Endothelial cell (in vitro differentiated cells): ENCODE measurements at regions not wholly inside any gene's neighbourhood (a gene's known extent, or its start where the extent isn't known, plus 50 kb on each side); places are given as distances from the start of the nearest gene placed in this dataset.

Source experiments
- DNase-seq: peaks from one replicate; pipeline ENCODE4 v3.0.0; 2021; ENCODE audit warnings: low spot score
- H3K27ac Mint-ChIP-seq: one replicate; pipeline ENCODE4 v1.8.0; 2021; ENCODE audit warnings: mixed read lengths, inconsistent platforms; ENCODE audit not compliant: unreplicated experiment
- H3K27me3 Mint-ChIP-seq: one replicate; pipeline ENCODE4 v1.8.0; 2021; ENCODE audit warnings: mild to moderate bottlenecking, moderate library complexity, mixed read lengths, inconsistent platforms; ENCODE audit not compliant: unreplicated experiment
- H3K36me3 Mint-ChIP-seq: one replicate; pipeline ENCODE4 v1.8.0; 2021; ENCODE audit warnings: mild to moderate bottlenecking, low read depth, mixed read lengths, inconsistent platforms; ENCODE audit not compliant: unreplicated experiment
- H3K4me1 Mint-ChIP-seq: one replicate; pipeline ENCODE4 v1.8.0; 2021; ENCODE audit warnings: mild to moderate bottlenecking, mixed read lengths, inconsistent platforms; ENCODE audit not compliant: unreplicated experiment
- H3K4me3 Mint-ChIP-seq: one replicate; pipeline ENCODE4 v1.8.0; 2021; ENCODE audit warnings: mild to moderate bottlenecking, mixed read lengths, inconsistent platforms; ENCODE audit not compliant: unreplicated experiment
- H3K9me3 Mint-ChIP-seq: one replicate; pipeline ENCODE4 v1.8.0; 2021; ENCODE audit warnings: mixed read lengths, inconsistent platforms; ENCODE audit not compliant: unreplicated experiment
- CTCF ChIP-seq: fragments of 200-600 bp; sonication (generic); IDR thresholded peaks from one replicate; pipeline ENCODE4 v1.5.0; 2021; ENCODE audit warnings: antibody characterized with exemption; ENCODE audit not compliant: unreplicated experiment

GRCh38 chr3:103075282-103075681 lies 640.5 kb downstream of the ZPLD1 start:
- H3K9me3 Mint-ChIP-seq, result no peaks in the 10 kb centered on the region
- DNase-seq, result no peak
- H3K27ac Mint-ChIP-seq, result no peak overlapping the region
- TF ChIP-seq CTCF, result no peak
- H3K36me3 Mint-ChIP-seq, result no peaks in the 10 kb centered on the region
- no peak overlapping the region for H3K4me3 Mint-ChIP-seq
- H3K27me3 Mint-ChIP-seq, result no peaks in the 10 kb centered on the region
- no peaks in the 10 kb centered on the region for H3K4me1 Mint-ChIP-seq

- H3K4me1 Mint-ChIP-seq, result no peaks in the 10 kb centered on the region
- DNase-seq, result no peak
- H3K4me3 Mint-ChIP-seq, result no peak overlapping the region
- H3K27ac Mint-ChIP-seq, result no peak overlapping the region
- no peaks in the 10 kb centered on the region for H3K36me3 Mint-ChIP-seq
- H3K9me3 Mint-ChIP-seq, result no peaks in the 10 kb centered on the region
- TF ChIP-seq CTCF, result no peak
- H3K27me3 Mint-ChIP-seq, result no peaks in the 10 kb centered on the region
Observed at GRCh38 chr3:103077910-103078309, 643.1 kb downstream of the ZPLD1 start.

- no peaks in the 10 kb centered on the region for H3K9me3 Mint-ChIP-seq
- no peak for DNase-seq
- H3K36me3 Mint-ChIP-seq, result no peaks in the 10 kb centered on the region
- TF ChIP-seq CTCF, result no peak
- H3K27me3 Mint-ChIP-seq, result no peaks in the 10 kb centered on the region
- H3K4me1 Mint-ChIP-seq, result peaks cover under 1% of the 10 kb centered on the region
- no peak overlapping the region for H3K4me3 Mint-ChIP-seq
- no peak overlapping the region for H3K27ac Mint-ChIP-seq
Observed at GRCh38 chr3:103082501-103082900, 647.7 kb downstream of the ZPLD1 start.

GRCh38 chr3:103083848-103084631 lies 649.2 kb downstream of the ZPLD1 start:
- Mint-ChIP-seq H3K27ac (no peak overlapping the region), H3K4me3 (no peak overlapping the region), H3K27me3 (no peaks in the 10 kb centered on the region), H3K9me3 (no peaks in the 10 kb centered on the region), H3K4me1 (peaks cover 4% of the 10 kb centered on the region), H3K36me3 (no peaks in the 10 kb centered on the region)
- DNase-seq, result no peak
- no peak for TF ChIP-seq CTCF

- no peak overlapping the region for H3K27ac Mint-ChIP-seq
- DNase-seq, result no peak
- TF ChIP-seq CTCF, result no peak
- no peak overlapping the region for H3K4me3 Mint-ChIP-seq
- H3K4me1 Mint-ChIP-seq, result peaks cover 4% of the 10 kb centered on the region
- H3K36me3 Mint-ChIP-seq, result no peaks in the 10 kb centered on the region
- no peaks in the 10 kb centered on the region for H3K27me3 Mint-ChIP-seq
- no peaks in the 10 kb centered on the region for H3K9me3 Mint-ChIP-seq
Observed at GRCh38 chr3:103085465-103085864, 650.6 kb downstream of the ZPLD1 start.
